ENCODE measurements at regions not wholly inside any gene's neighbourhood (a gene's known extent, or its start where the extent isn't known, plus 50 kb on each side); places are given as distances from the start of the nearest gene placed in this dataset.

DNA sequence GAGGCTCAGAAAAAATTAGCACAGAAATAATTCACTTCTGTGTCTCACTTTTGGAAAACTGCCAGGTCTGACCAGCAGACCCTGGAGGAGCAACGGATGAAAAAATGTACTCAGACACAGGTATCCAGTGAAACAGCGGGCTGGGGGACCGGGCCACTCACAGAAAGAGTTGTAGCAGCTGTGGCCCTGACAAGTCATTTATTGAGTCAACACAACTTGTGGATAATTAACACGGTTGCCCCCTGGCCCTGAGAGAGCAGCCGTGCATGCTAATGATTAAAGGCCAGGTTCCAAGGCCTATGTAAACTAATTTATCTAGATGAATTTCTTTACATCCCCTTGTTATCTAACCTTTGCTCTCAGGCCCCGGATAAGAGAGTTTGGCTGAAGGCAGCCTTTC is 131.3 kb downstream of the AASDHPPT start:
- TF ChIP-seq, protein P1, sequence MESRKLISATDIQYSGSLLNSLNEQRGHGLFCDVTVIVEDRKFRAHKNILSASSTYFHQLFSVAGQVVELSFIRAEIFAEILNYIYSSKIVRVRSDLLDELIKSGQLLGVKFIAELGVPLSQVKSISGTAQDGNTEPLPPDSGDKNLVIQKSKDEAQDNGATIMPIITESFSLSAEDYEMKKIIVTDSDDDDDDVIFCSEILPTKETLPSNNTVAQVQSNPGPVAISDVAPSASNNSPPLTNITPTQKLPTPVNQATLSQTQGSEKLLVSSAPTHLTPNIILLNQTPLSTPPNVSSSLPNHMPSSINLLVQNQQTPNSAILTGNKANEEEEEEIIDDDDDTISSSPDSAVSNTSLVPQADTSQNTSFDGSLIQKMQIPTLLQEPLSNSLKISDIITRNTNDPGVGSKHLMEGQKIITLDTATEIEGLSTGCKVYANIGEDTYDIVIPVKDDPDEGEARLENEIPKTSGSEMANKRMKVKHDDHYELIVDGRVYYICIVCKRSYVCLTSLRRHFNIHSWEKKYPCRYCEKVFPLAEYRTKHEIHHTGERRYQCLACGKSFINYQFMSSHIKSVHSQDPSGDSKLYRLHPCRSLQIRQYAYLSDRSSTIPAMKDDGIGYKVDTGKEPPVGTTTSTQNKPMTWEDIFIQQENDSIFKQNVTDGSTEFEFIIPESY (IDR thresholded peaks at IDR 0.05): no peak
- TF ChIP-seq, protein P2, sequence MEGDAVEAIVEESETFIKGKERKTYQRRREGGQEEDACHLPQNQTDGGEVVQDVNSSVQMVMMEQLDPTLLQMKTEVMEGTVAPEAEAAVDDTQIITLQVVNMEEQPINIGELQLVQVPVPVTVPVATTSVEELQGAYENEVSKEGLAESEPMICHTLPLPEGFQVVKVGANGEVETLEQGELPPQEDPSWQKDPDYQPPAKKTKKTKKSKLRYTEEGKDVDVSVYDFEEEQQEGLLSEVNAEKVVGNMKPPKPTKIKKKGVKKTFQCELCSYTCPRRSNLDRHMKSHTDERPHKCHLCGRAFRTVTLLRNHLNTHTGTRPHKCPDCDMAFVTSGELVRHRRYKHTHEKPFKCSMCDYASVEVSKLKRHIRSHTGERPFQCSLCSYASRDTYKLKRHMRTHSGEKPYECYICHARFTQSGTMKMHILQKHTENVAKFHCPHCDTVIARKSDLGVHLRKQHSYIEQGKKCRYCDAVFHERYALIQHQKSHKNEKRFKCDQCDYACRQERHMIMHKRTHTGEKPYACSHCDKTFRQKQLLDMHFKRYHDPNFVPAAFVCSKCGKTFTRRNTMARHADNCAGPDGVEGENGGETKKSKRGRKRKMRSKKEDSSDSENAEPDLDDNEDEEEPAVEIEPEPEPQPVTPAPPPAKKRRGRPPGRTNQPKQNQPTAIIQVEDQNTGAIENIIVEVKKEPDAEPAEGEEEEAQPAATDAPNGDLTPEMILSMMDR (IDR thresholded peaks at IDR 0.05; ENCODE audit: low read depth, low read length, missing input control): no peak
- no peak for TF ChIP-seq YY1 (IDR thresholded peaks at IDR 0.05)
- TF ChIP-seq, protein P3, sequence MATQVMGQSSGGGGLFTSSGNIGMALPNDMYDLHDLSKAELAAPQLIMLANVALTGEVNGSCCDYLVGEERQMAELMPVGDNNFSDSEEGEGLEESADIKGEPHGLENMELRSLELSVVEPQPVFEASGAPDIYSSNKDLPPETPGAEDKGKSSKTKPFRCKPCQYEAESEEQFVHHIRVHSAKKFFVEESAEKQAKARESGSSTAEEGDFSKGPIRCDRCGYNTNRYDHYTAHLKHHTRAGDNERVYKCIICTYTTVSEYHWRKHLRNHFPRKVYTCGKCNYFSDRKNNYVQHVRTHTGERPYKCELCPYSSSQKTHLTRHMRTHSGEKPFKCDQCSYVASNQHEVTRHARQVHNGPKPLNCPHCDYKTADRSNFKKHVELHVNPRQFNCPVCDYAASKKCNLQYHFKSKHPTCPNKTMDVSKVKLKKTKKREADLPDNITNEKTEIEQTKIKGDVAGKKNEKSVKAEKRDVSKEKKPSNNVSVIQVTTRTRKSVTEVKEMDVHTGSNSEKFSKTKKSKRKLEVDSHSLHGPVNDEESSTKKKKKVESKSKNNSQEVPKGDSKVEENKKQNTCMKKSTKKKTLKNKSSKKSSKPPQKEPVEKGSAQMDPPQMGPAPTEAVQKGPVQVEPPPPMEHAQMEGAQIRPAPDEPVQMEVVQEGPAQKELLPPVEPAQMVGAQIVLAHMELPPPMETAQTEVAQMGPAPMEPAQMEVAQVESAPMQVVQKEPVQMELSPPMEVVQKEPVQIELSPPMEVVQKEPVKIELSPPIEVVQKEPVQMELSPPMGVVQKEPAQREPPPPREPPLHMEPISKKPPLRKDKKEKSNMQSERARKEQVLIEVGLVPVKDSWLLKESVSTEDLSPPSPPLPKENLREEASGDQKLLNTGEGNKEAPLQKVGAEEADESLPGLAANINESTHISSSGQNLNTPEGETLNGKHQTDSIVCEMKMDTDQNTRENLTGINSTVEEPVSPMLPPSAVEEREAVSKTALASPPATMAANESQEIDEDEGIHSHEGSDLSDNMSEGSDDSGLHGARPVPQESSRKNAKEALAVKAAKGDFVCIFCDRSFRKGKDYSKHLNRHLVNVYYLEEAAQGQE (IDR thresholded peaks at IDR 0.05): no peak
- TF ChIP-seq TAF1 (conservative IDR thresholded peaks at IDR 0.05): no peak
- TF ChIP-seq RAD21 (IDR thresholded peaks at IDR 0.05): no peak
